ENCODE measurements at regions not wholly inside any gene's neighbourhood (a gene's known extent, or its start where the extent isn't known, plus 50 kb on each side); places are given as distances from the start of the nearest gene placed in this dataset.

DNA sequence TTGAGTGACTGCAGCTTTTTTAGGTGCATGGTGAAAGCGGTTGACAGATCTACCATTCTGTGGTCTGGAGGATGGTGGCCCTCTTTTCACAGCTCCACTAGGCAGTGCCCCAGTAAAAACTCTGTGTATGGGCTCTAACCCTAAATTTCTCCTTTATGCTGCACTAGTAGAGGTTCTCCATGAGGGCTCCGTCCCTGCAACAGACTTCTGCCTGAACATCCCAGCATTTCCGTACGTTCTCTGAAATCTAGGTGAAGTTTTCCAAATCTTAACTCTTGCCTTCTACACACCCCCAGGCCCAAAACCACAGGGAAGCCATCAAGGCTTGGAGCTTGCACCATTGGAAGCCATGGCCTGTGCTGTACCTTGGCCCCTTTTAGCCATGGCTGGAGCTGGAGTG lies 1898.1 kb upstream of the NUDT12 start:
- Histone ChIP-seq H3K4me3 (replicated peaks in 1 of 3; ENCODE audit: insufficient read depth in 1 of 3, low read depth in 1 of 3, low read length in 3 of 3) (no peak overlapping the region), H3K9me1 (replicated peaks; ENCODE audit: control insufficient read depth, extremely low read depth, insufficient read depth, low read length) (no peaks in the 10 kb centered on the region), H3K79me2 (ENCODE audit: control insufficient read depth, insufficient read depth, low read length) (no peaks in the 10 kb centered on the region), H2AFZ (ENCODE audit: low read depth, low read length) (no peak overlapping the region), H3K9ac (replicated peaks; ENCODE audit: extremely low read depth, insufficient read depth, low read length) (no peak overlapping the region), H4K20me1 (replicated peaks; ENCODE audit: control insufficient read depth, extremely low read depth, insufficient read depth, low read length) (no peaks in the 10 kb centered on the region), H3K9me3 (replicated peaks; ENCODE audit: control insufficient read depth, insufficient read depth, low read length) (no peaks in the 10 kb centered on the region), H3K27ac (ENCODE audit: insufficient read depth, low read depth, low read length) (no peak overlapping the region), H3K4me2 (ENCODE audit: insufficient read depth, low read length) (no peak overlapping the region), H3K27me3 (ENCODE audit: control insufficient read depth in 2 of 2, insufficient read depth in 2 of 2, low read length in 2 of 2) (no peaks in the 10 kb centered on the region), H3K36me3 (ENCODE audit: control insufficient read depth in 2 of 2, extremely low read depth in 1 of 2, insufficient read depth in 2 of 2, low read length in 2 of 2) (no peaks in the 10 kb centered on the region), H3K4me1 (ENCODE audit: control insufficient read depth, extremely low read depth, insufficient read depth, low read length) (no peaks in the 10 kb centered on the region)
- no TSS peak for BruUV-seq (replicated peaks)
- dilution Hi-C loops (cut with MboI; ENCODE audit: extremely low pct_ligation_motif_present, low sequenced_read_pairs) (no loop called here), intact Hi-C loops (cut with micrococcal nuclease) (no loop called here)
- FAIRE-seq (no peak), DNase-seq (ENCODE audit: low read depth, low spot score) (no peak)
- TF ChIP-seq FOS (IDR thresholded peaks at IDR 0.05; ENCODE audit: borderline replicate concordance, insufficient read depth, low read length) (no peak), MYC (IDR thresholded peaks at IDR 0.05; ENCODE audit: low read depth, low read length) (no peak), EZH2 (IDR thresholded peaks at IDR 0.05; ENCODE audit: borderline replicate concordance, low read depth, low read length, severe bottlenecking) (no peak), POLR2A (IDR thresholded peaks at IDR 0.05; ENCODE audit: low read depth, low read length) (no peak), JUN (IDR thresholded peaks at IDR 0.05; ENCODE audit: borderline replicate concordance, insufficient read depth, insufficient read length, low read depth) (no peak), MAX (IDR thresholded peaks at IDR 0.05; ENCODE audit: insufficient read depth, insufficient read length) (no peak), POLR2AphosphoS5 (IDR thresholded peaks at IDR 0.05; ENCODE audit: insufficient read depth, low read depth, low read length) (no peak), GATA2 (IDR thresholded peaks at IDR 0.05; ENCODE audit: insufficient read depth, insufficient read length, low read depth, low read length) (no peak)
- TF ChIP-seq, protein P1, sequence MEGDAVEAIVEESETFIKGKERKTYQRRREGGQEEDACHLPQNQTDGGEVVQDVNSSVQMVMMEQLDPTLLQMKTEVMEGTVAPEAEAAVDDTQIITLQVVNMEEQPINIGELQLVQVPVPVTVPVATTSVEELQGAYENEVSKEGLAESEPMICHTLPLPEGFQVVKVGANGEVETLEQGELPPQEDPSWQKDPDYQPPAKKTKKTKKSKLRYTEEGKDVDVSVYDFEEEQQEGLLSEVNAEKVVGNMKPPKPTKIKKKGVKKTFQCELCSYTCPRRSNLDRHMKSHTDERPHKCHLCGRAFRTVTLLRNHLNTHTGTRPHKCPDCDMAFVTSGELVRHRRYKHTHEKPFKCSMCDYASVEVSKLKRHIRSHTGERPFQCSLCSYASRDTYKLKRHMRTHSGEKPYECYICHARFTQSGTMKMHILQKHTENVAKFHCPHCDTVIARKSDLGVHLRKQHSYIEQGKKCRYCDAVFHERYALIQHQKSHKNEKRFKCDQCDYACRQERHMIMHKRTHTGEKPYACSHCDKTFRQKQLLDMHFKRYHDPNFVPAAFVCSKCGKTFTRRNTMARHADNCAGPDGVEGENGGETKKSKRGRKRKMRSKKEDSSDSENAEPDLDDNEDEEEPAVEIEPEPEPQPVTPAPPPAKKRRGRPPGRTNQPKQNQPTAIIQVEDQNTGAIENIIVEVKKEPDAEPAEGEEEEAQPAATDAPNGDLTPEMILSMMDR (IDR thresholded peaks at IDR 0.05; ENCODE audit: extremely low read depth in 1 of 2, insufficient read depth in 1 of 2, low read depth in 1 of 2, low read length in 2 of 2), result no peak
- POLR2A ChIA-PET, result no interaction called here
- CTCF ChIA-PET, result no interaction called here

Data from endothelial cell of umbilical vein (primary cell).